ENCODE measurements at regions not wholly inside any gene's neighbourhood (a gene's known extent, or its start where the extent isn't known, plus 50 kb on each side); places are given as distances from the start of the nearest gene placed in this dataset.

DNA sequence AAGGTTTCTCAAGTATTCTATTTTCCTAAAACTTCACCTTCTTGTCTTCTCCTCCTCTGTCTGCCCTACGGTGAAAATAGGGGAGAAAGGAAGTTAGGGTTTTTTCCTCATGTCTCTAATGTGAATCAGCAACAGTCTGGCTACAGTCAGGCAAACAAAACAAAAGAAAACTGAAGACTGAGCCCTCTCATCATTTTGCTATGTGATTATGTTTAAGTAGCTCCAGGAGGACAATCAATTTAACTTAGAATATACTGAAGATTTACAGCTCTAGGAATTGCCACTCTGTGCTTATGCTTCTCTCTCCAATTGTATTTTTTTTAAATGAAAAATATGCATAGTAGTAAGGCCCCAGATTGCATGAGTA is 316.2 kb downstream of the GPAT3 start:
- no peak for DNase-seq (ENCODE audit: low read depth)

DNA sequence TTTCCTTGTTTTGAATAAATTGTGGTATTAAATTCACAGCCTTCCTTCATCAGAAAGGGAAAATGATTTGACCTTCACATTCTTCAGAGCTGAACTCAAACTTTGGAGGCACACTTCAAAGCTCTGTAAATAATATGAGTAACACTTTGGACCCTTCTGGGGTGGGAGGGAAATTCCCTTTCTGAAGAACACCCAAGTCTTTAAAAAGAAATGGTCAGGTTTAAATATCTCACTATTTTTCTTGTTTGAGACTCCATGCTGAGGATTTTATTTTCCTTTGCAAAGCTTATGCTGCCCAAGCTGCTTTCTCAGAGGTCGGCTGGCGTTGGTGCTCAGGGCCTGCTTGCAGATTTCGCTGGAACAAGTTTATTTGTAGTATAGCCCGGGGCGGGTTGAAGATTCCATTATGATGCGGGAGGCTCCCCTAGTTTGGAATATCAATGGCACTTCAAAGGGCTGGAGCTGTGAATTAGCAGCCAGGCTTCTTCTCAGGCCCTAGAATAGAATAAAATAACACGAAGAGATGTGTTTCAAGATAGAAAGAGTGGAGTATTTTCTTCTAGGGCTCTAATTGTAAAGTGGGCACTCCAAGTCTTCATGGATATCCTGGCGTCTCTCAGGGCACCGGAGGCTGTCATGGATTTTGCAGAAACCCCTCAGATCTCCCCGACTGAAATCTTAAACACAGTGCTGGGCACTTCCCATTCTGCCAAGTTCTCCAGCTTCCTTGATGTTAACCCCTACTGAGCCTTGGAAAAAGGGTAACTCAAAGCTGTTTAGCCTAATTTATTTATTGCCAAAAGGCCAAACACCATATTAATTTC is 315.6 kb downstream of the GPAT3 start:
- no peak for DNase-seq (ENCODE audit: low read depth)

- DNase-seq (ENCODE audit: low read depth): no peak
These were observed 314.5 kb downstream of the GPAT3 start for GRCh38 chr4:83850435-83850834.

- no peak for DNase-seq (ENCODE audit: low read depth)
These were observed 310.4 kb downstream of the GPAT3 start for GRCh38 chr4:83846193-83846830.

- no peak for DNase-seq (ENCODE audit: low read depth)
These were observed 303.7 kb downstream of the GPAT3 start for GRCh38 chr4:83839615-83840014.

GRCh38 chr4:83837614-83838308 is 301.9 kb downstream of the GPAT3 start:
- no peak for DNase-seq (ENCODE audit: low read depth)

- DNase-seq (ENCODE audit: low read depth): no peak
These were observed 298.0 kb downstream of the GPAT3 start for GRCh38 chr4:83833920-83834319.

DNA sequence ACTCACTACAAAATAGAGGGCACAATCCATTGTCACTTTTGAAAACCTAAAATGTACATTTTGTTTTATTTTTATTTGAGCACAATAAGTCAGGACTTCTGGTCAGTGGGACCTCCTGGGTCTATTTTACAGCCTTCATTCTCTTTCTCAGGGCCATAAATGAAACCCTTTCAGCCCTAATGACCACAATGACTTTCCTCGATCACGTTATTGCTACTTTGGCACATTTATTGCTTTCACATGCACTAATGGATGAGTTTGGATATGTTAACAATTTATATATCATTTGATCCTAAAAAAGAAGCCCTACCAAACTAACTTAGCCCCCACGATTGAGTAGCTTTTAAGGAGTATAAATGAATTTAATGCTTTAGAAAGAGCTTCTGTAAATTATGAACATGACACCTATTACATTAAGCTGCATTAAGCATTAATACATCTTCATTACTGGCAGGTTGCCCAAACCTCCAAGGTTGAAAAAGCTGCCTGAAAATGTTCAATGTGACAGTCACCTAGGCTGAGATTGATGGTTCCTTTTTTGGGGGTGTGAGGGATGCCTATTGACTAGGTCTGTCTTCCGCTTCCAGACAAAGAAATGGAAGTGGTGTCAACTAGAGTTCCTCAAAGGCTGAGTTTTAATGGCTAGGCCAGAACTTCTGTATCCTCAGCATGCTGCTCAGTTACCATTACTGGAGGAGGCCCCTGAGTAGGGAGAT is 296.4 kb downstream of the GPAT3 start:
- no peak for DNase-seq (ENCODE audit: low read depth)

GRCh38 chr4:83831588-83831987 is 295.7 kb downstream of the GPAT3 start:
- DNase-seq (ENCODE audit: low read depth): no peak

- DNase-seq (ENCODE audit: low read depth): no peak
These were observed 294.4 kb downstream of the GPAT3 start for GRCh38 chr4:83830138-83830888.

- DNase-seq (ENCODE audit: low read depth): no peak
These were observed 292.7 kb downstream of the GPAT3 start for GRCh38 chr4:83828601-83829000.

DNA sequence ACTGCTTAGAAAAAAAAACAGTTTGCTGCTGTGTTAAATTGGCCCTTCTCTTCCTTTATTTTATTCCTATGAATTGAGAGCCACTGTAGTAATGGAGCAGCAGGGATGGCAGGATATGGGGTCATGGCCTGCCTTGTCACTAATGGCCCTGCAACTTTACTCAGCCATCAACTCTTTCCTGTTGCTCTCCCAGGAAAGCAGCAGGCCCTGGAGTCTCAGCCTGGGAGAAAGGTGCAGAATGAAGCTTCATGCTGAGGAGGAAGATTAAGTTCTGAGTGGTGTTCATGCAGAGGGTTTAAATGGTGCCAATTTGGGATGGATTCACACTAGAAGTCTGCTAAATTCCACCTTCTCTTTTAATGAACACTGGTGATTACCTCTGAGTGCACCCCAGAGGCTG is 285.6 kb downstream of the GPAT3 start:
- DNase-seq (ENCODE audit: low read depth): no peak

DNA sequence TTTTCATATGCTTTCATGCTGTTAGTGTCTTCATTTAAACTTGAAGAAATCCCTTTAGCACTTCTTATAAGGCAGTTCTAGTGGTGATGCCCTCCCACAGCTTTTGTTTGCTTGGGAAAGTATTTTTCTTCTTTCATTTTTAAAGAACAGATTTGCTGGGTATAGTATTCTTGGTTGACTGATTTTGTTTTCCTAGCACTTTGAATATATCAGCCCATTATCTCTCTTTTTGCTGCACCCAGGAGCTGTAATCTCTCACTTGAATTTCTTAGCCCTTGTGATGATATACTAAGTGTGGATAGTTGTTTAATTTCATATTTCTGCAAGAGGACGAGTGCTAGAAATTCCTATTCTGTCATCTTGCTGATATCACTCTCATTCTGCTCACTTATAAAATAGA is 283.7 kb downstream of the GPAT3 start:
- no peak for DNase-seq (ENCODE audit: low read depth)

DNA sequence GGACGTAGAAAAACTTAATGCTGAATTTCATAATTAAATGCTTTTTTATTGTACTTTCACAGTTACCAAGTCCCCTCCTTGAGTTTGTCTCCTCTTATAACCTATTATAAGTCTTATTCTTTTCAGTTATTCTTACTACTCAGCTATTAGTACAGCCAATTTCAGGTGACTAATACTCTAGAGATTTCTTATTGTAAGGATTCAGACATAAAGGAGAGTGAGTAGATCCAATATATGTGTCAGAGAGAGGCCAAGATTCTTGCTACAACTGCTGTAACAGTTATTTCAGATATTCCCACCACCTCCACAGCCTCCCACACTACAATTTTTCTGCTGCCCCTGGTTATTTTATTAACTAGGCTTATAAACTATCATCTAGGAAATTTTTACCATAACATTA is 274.5 kb downstream of the GPAT3 start:
- DNase-seq (ENCODE audit: low read depth): no peak

DNA sequence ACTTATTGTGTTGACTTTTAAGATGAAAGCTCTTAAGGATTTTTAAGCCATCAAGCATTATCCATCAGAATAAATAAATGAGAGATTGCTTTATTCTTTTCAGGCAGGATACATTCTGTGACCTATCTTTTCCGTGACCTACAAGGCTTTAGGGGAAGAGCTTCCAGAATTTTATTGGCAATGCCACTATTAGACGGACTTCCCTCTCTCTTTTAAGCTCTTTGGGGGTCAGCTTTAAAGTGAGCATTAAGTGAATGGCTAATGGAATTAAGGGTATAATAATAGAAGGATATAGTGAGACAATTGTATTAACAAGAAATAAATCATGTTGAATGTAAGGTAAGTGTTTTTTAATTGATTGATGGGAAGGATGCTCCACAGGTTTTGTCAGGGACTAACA is 273.7 kb downstream of the GPAT3 start:
- DNase-seq (ENCODE audit: low read depth): no peak

- no peak for DNase-seq (ENCODE audit: low read depth)
These were observed 257.6 kb downstream of the GPAT3 start for GRCh38 chr4:83793481-83793880.

- no peak for DNase-seq (ENCODE audit: low read depth)
These were observed 250.0 kb downstream of the GPAT3 start for GRCh38 chr4:83785891-83786290.

GRCh38 chr4:83783215-83783614 is 247.3 kb downstream of the GPAT3 start:
- DNase-seq (ENCODE audit: low read depth): no peak

- DNase-seq (ENCODE audit: low read depth): no peak
These were observed 246.7 kb downstream of the GPAT3 start for GRCh38 chr4:83782591-83782990.

DNA sequence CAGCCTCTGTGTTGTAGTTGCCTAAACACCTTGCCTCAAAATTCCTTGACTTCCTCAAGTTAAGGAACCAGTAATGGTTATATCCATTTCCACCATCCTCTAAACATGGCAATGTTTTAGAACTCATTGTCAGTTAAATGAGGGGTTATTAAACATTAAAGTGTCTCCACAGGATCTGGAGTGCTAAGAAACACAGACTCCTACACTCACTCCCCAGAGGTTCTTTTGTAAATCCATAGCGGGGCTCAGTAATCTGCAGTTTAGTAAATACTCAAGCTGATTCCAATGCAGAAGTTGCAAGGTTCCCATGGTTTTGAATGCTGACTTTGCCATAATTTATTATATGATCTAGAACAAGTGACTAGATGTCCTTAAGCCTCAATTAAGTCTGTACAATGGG is 245.5 kb downstream of the GPAT3 start:
- no peak for DNase-seq (ENCODE audit: low read depth)

- DNase-seq (ENCODE audit: low read depth): no peak
These were observed 244.3 kb downstream of the GPAT3 start for GRCh38 chr4:83780053-83780733.
